ENCODE measurements at regions not wholly inside any gene's neighbourhood (a gene's known extent, or its start where the extent isn't known, plus 50 kb on each side); places are given as distances from the start of the nearest gene placed in this dataset.

GRCh38 chr12:115306380-115306779 lies 622.4 kb upstream of the TBX3 start:
- TF ChIP-seq CTCF (conservative IDR thresholded peaks at IDR 0.05 in 1 of 2, IDR thresholded peaks at IDR 0.05 in 1 of 2; ENCODE audit: low read depth in 1 of 2, low read length in 2 of 2) (no peak), EZH2 (IDR thresholded peaks at IDR 0.05; ENCODE audit: low read length, missing control alignments) (no peak)

All from fibroblast of lung (primary cell).